Left renal cortex interstitium (tissue), 4 donors: ENCODE measurements at regions not wholly inside any gene's neighbourhood (a gene's known extent, or its start where the extent isn't known, plus 50 kb on each side); places are given as distances from the start of the nearest gene placed in this dataset.

Experiments
- DNase-seq, 4 donors: peaks; one replicate each; pipeline ENCODE4 v3.0.0-alpha.2; 2013; ENCODE audit warnings: low read depth in 4 of 4, low spot score in 2 of 4, missing footprints in 1 of 4

GRCh38 chr3:168476360-168476980 is 380.7 kb upstream of the GOLIM4 start:
- no peak for DNase-seq

- DNase-seq, result no peak
Measured at GRCh38 chr3:168475704-168476103, 380.0 kb upstream of the GOLIM4 start.

GRCh38 chr3:168473334-168473890 is 377.7 kb upstream of the GOLIM4 start:
- DNase-seq, result no peak

DNA sequence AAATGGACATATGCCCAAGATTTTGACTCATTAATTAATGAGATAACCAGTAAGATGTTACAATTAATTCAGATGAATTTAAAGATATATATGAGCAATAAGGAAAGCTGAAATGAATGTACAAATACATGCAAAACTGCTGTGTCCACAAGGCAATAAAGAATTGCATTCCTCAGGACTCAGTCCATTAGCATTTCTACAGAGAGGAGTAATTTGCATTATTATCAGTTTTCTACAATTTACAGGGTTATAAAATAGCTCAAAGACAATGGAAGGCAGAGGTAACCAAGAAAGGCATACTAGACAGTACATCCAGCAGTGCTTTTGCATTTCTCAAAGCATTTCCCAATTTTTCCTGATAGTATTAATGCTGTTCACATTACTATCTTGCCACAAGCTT is 377.1 kb upstream of the GOLIM4 start:
- DNase-seq, result no peak

- no peak for DNase-seq
Measured at GRCh38 chr3:168470380-168470779, 374.7 kb upstream of the GOLIM4 start.

DNA sequence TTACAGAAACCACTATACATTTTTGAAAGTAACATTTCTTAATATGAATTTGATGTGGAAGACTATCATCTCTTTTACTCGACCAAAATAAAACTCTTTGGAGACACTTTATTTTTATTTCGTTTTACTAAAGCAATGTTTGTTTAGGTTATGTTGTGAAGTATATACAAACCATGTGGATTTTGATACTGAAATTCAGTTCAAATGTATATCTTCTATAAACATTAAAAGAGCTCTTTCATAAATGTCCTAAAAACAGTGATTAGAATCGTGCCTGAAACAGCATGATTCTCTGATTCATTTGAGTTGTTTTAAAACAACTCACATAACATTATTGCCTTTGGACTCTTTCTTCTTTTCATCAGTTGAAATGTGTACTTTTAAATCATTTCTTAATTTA is 373.7 kb upstream of the GOLIM4 start:
- DNase-seq, result no peak

GRCh38 chr3:168467115-168467714 is 371.5 kb upstream of the GOLIM4 start:
- DNase-seq, result peak in 2 of 4 donors; percentile 13 to 23

DNA sequence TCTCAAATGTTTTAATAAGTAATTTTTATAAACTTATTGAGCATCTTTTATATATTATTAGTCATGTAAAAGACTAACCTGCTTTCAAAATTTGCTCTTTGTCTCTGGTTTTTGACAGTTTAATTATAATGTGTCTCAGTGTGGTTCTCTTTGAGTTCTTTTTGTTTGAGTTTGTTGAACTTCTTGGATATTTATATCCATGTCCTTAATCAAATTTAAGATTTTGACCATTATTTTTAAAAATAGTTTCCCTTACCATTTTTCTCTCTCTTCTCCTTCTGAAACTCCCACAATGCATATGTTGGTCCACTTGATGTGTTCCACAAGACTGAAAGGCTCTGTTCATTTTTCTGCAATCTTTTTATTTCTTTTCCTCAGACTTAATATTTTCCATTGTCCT is 366.1 kb upstream of the GOLIM4 start:
- DNase-seq, result no peak

DNA sequence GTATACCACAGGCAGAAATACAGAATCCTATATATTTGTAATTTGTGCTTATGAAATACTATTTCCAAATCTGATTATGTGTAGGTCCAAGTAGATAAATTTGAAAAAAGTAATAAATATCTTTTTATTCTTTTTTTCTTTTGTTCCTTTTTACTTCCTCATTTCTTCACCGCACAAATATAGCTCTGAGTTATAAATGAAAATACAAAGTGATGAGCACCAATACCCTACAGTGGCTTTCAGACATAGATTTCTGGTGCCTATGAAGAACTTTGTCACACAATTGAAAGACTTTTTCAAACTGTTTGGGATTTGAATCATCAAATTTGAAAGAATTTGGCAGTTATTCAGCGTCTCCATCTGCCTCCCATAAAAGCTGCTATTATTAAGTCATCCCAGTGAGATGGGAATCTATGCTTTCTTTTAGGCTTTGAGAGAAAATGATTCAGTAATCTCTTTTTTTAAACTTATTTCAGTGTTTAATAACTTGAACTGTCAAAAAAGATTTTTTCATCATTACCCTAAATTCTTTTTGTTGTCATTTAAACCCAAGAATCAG is 363.6 kb upstream of the GOLIM4 start:
- DNase-seq, result no peak

DNA sequence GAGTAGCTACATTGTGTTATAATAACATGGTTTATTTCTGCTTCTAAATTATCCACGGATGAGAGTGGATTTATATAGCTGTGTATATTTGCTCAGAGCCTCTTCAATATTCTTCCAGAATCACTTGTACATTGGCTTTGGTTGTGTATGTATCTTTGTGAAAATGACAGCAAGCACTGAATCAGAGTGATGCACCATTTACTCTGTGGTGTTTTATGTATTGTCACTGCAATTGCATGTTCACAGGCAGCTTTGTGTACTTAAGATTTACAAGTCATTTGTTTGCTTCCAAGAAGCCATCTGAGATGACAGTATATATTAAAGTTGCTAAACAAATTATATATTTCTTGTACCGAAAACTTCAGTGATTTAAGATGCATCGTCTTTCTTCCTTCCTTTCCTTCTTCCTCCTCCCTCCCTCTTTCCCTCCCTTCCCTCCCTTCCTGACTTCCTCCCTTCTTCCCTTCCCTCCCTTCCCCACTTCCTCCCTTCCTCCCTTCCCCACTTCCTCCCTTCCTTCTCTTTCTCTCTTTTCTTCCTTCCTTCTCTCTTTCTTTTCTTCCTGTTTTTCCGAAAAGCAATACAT is 362.3 kb upstream of the GOLIM4 start:
- no peak for DNase-seq

DNA sequence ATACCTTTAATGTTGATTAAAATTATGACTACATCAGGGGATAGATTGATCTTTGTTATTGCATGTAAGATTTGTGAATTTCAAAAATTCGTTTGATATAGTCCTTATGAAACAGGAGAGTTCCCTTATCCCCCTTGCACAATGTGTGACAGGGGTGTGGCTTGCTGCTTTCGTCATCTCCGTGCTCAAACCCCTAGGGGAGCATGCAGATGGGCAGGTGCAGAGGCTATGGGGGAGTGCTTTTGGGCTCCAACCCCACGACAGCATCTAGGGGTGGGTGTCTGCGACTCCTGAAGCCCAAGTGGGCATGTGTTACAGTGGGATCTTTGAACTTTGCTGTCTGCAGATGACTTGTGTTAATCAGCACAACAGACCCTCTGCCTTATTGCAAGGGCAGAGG is 360.1 kb upstream of the GOLIM4 start:
- no peak for DNase-seq

- DNase-seq, result no peak
Measured at GRCh38 chr3:168453623-168454022, 357.9 kb upstream of the GOLIM4 start.

DNA sequence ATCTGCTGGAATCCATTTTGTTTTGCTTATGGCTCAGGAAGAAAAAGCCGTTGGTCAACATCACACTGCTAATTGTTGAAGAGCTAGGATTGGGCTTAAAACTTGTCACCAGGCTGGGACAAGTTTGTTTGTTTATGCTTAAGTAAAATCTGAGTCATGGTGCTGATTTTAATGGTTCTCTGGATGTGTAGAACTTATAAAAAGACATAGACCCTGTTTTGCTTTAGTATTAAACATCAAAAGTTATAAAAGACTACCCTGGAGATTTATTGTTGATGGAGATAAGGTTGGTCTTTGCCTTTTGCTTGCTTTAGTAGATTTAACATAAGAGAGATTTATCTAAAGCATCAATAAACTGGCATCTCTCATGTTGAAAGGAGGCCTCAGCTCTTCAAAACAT is 348.2 kb upstream of the GOLIM4 start:
- DNase-seq, result no peak

DNA sequence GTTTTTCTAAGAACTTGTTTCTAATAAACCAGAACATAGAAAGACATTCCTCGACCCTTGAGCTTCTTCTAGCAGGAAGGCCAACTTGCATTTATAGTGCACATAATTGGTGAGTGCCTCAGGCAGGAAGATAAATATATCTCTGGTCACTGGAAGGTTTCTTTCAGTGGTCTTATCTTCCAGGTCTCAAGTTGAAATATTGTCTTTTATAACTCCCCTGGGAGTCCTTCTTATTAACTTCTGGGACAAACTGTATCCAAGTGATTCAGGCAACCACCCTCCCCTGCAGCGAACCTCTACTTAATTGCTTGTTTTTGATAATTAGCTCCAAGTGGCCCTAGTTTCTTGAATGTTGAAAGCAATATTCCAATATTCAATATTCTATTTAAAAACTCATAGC is 346.8 kb upstream of the GOLIM4 start:
- DNase-seq, result no peak

DNA sequence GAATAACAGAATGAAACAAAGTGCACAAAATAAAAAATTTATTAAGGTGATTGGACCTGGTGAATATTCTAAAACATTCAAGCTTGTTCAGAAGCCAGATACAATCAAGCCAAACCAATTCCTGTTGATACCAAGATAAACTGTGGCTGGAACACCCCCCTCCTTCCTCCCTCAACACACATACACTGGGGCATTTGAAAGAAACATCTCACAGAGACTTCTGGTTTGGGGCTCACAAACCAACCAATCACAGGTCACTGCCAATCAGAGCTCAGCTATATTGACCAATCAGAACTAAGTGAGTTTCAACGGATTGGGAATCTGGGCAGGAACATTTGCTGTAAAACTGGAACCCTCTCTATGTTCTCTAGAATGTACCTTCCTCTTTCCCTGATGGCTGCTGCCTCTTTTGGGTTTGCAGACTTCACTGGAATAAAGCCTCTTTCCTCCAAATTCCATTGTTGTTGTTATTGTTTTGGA is 340.6 kb upstream of the GOLIM4 start:
- no peak for DNase-seq

- DNase-seq, result no peak
Measured at GRCh38 chr3:168431491-168431890, 335.8 kb upstream of the GOLIM4 start.

DNA sequence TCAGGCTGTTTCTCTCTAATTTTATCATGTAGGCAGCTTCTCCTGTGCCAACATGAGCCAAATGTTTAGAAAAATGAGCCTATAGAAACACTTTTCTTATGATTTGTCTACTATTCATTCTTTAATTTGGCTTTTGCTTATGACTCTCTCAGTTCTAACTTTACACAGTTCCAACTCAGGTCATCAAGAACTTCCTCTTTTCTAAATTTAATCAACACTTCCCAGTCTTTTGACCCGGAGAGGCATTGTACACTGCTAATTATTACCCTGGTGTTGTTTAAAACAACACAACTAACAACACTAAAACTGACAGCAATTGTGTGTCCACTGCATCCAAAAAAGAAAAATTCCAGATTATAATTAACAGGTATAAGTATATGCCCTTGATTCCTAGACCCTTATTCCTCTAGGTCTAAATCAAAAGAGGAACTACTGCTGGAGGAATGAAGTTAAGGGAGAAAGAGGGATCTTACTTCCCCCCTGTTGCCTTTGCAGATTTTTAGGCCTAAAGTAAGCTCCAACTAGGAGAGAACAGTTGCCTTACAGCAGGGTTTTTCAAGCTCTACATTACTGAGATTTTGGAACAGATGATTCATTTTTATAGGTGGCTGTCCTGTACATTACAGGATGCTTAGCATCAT is 332.2 kb upstream of the GOLIM4 start:
- no peak for DNase-seq

DNA sequence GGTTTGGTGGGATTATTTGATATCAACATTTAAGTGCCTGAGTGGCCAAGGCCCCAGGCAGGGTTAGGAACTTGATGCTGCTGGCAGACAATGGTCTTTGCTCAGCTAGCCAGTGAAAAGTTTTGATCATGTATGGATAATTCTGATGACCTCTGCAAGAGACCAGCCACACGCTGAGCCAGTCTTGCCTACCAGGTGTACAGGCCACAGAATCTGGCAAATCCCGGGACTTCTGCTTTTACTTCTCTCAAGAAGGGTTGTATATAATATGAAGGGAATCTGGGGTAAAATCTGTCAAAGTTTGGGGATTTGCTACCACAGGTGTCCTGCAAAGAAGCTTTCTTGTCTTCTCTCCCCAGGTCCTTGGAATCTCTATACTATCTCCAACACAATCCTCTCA is 331.4 kb upstream of the GOLIM4 start:
- DNase-seq, result no peak

- no peak for DNase-seq
Measured at GRCh38 chr3:168425936-168426595, 330.3 kb upstream of the GOLIM4 start.

- DNase-seq, result no peak
Measured at GRCh38 chr3:168424059-168424734, 328.5 kb upstream of the GOLIM4 start.
